ENCODE measurements at regions not wholly inside any gene's neighbourhood (a gene's known extent, or its start where the extent isn't known, plus 50 kb on each side); places are given as distances from the start of the nearest gene placed in this dataset.
"Not testable (repeated sequence)": the region's sequence is repeated elsewhere in the genome, so short reads cannot be mapped to it uniquely, and the experiment has no call there.

DNA sequence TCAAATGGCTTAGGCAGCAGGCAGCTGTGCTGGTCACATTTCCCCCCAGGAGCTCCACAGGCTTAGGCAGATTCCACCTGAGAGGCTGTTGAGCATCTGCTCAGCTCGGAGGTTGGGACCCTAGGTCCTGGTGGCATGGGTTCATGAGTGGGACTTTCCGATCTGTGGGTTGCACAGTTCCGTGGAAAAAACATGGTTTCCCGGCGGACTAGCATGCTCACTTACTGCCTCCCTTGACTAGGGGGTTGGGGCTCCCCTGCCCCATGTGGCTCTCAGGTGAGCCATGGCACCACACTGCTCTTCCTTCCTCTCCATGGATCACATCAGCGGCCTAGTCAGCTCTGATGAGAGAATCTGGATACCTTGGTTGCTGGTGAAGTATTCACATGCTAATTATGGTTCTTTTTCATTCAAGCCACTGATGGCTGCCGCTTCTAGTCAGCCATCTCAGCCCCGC is 685.1 kb downstream of the METTL15 start:
- no peak for DNase-seq

DNA sequence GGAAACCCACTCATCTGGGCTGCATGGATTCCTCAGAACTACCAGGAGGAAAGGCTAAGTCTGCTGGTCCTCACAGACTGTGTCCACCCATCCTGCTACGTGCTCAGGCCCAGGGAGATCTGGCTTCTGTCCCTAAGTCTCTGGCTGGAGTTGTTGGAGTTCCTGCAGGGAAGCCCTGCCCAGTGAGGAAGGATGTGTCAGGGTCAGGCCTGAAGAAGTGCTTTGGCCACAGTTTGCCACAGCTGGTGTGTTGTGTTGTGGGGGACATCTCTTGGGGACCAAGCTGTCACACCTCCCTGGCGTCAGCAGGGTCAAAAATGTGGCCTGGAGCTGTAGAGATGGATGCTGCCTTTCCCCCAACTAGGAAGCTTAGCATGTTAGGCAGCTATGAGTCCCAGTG is 684.7 kb downstream of the METTL15 start:
- no peak for DNase-seq

DNA sequence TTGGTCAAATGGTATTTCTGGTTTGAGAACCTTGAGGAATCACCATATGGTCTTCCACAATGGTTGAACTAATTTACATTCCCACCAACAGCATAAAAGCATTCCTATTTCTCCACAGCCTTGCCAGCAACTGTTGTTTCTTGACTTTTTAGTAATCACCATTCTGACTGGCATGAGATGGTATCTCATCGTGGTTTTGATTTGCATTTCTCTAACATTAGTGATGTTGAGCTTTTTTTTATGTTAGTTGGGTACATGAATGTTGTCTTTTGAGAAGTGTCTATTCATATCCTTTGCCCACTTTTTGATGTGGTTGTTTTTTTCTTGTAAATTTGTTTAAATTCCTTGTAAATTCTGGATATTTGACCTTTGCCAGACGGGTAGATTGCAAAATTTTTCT is 679.7 kb downstream of the METTL15 start:
- not testable (repeated sequence) for DNase-seq

DNA sequence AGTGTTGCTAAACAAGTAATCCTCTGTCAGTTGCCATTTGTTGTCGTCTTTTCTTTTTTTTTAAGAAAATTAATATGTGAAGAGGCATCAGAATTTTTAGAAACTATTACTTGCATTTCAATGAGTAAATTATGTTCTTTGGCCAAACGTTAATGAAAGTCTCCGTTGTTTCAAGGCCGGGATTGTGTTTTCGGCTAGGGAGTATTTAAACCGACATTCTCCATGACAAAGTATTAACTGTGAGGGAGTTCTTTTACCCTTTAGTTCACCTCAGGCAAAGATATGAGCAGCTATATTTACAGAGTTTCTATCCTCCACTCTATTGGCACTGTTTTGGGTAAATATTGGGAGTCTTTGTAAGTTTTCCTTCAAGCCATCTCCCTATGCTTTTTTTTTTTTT is 668.9 kb downstream of the METTL15 start:
- no peak for DNase-seq

DNA sequence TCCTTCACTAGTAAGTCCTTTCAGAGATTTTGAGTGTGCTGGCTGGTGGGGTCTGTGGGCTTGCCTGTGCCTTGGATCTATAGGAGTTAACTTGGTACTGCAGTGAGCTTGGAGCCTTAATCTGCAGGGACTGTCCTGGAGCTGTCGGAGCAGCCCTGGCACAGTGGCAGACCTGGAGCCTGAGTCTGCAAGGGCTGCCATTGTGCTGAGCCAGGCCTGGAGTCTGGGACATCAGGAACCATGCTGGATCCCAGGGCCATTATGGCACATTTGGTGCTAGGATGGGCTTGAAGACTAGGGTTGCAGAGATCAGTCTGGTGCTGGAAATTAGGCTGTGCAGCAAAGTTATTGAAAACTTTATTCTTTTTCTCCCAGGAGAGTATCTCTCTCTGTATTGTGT is 665.4 kb downstream of the METTL15 start:
- no peak for DNase-seq

GRCh38 chr11:28770806-28771205 is 662.6 kb downstream of the METTL15 start:
- DNase-seq, result no peak

DNA sequence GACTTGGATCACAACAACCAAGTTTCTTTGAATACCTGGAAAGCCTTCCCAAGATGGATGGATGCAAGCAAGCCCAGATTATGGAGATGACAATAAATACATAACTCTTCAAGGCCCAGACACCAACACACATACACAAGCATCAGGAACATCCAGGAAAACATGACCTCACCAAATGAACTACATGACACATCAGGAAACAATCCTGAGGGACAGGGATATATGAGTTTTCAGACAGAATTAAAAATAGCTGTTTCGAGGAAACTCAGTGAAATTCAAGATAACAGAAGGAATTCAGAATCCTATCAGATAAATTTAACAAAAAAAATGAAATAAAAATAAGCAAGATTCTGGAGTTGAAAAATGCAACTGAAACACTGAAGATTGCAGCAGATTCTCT is 659.4 kb downstream of the METTL15 start:
- no peak for DNase-seq

- DNase-seq, result no peak
These were observed 655.7 kb downstream of the METTL15 start for GRCh38 chr11:28763876-28764275.

DNA sequence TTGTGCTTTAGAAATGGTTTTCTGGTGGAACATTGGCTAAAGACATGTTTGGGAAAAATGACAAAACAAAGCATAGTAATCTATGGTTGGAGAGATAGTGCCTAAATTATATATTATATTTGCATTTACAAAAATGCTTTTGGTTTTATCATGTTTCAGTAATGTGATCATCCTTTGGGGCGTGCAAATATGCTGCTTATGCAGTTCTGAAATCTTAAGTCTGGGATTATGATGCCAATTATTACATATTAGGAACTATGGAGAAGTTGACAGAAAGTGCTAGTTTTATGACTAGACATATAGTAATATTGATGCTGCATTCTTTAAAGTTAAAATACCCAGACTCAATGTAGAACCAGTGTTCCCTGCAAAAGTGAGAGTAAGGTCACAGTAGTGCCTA is 655.0 kb downstream of the METTL15 start:
- no peak for DNase-seq

DNA sequence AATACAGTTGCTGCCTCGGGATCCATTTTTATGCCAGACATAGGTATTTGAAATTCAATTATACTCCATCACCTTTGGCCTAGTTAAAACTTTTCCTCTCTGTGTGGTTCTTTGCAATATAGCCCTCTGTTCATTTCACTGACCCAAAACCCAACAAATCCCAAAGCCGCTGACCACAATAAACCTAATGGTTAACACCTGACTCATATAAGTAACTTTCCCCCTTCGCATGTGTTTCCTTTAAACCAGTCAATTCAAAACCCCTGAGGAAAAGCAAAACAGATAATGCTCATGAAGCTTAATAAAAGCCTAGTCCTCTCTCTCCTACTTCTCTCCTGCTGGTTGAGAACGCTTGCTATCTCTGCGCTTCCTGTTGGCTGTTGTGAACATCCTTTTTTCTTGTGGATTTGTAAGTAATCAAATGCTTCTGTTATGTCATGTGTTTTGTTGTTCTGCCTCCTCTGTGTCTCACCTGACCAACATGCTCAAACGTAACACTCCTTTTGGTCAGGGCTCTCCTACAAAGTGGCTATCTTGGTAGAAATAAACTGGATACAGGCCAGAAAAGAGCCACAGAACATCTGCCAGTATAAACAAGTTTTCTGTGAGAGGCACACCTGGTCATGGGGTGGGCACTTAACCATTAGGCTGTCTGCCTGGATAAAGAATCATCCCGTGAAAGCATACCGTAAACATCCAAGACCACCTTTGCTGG is 652.6 kb downstream of the METTL15 start:
- DNase-seq, result no peak

GRCh38 chr11:28759311-28759710 is 651.1 kb downstream of the METTL15 start:
- no peak for DNase-seq

- DNase-seq, result no peak
These were observed 649.7 kb downstream of the METTL15 start for GRCh38 chr11:28757725-28758515.

DNA sequence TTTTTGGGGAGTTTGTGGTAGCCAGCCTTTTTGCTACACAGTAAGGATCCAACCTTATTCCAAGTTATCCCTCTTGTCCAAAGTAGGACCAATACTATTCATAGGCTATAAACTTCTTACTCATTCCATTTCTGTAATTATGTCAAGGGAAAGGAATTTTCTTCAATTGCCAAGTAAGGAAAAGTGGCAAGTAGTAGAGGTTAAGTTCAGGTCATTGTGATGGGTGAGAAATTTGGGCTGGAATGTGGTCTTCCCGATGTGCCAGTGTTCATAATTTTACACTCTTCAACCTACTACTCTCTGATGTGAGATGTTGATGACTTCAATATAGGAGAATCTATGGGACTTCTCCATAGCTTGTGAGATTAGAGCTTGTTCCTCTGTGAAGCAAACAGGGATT is 648.8 kb downstream of the METTL15 start:
- DNase-seq, result no peak

DNA sequence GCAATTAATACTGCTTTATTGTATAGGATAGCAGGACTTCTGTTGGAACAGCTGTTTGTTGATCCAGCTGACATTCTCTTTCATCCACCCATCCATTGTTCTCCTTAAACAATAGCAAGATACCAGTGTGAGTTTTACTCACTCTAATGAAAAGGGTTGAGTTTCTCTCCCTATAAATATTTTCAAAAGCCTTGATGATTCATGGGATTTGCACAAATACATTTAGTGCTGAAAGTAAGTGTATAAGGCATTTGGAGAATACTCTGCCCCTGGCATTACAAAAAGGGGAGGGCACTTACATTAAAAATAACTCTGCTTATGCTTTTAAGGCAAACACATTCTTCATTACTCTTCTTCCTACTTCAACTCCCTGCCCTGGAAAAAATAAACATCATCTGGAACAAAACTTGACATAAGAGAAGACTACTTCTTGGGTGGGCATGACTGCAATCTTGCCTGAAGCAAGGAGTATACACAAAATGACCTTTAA is 634.9 kb downstream of the METTL15 start:
- DNase-seq, result no peak

DNA sequence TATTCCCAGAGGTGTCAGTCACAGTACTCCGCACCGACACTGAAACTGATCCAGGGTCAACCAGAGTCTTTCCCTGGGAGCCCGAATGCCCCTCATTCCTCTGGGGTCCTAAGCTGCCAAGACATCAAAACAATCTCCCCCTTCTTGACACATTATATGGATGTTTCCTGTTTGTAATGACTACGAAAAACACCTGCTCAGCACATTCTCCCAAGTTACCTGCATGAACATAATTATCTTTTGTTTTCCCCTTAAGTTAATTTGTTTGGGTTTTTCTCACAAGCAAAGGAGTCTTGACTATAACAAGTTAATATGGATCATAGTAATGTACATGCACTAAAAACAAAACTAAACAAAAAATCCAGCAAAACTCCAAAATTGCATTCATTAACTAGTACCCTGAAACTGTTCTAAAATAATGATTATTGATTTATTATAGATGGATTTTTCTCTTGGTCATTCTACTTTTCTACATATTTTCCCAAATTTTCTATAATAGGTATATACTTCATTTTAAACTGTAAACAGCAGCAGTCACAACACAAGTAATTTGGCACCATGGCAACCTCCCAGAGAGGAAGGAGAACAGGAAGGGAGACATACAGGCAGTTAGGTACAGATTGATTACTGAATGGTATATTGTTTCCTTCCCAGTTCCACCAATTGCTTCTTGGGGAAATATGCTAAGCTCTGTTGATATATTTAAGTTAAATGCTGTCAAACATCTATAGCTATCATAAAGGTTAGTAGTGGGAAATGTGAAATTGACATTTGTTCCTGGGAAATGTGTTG is 631.5 kb downstream of the METTL15 start:
- no peak for DNase-seq

- DNase-seq, result no peak
These were observed 630.4 kb downstream of the METTL15 start for GRCh38 chr11:28738549-28738948.

DNA sequence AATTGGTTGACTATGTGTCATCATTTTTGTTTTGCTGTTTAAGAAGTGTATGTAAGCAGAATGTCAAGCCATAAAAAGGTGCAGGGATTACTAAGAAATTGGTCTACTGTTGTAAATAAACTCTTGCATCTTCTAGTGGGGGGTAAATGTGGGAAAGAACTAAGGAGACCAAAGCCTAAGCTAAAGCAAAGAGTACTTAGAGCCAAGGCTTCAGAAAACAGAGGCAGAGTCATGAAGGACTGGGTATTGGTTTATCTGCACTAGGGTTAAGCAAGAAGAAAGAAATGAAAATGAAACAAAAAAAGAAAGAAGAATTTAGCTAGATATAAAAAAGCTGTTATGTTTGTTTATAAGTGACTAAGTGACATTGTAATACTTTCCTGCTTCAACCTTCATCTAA is 628.1 kb downstream of the METTL15 start:
- no peak for DNase-seq

- DNase-seq, result no peak
These were observed 627.3 kb downstream of the METTL15 start for GRCh38 chr11:28735511-28735910.

GRCh38 chr11:28730889-28731288 is 622.7 kb downstream of the METTL15 start:
- DNase-seq, result no peak

GRCh38 chr11:28730336-28730735 is 622.1 kb downstream of the METTL15 start:
- DNase-seq, result no peak

DNA sequence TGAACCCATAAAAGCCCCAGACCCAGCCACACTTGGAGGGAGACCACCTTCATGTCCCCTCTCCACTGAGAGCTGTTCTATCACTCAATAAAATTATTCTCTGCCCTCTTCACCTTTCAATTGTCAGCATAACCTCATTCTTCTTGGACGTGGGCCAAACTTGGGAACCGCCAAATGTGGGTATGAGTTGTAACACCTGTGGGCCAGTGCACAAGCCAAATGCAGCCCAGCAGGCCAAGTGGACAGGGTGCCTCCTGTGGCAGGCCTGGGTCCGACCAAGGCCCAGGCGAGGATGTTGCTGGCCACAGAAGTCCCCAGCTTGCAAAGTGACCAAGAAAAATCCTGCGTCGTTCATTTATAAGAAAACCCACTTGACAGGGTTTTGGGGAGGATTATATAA is 621.2 kb downstream of the METTL15 start:
- DNase-seq, result no peak

DNA sequence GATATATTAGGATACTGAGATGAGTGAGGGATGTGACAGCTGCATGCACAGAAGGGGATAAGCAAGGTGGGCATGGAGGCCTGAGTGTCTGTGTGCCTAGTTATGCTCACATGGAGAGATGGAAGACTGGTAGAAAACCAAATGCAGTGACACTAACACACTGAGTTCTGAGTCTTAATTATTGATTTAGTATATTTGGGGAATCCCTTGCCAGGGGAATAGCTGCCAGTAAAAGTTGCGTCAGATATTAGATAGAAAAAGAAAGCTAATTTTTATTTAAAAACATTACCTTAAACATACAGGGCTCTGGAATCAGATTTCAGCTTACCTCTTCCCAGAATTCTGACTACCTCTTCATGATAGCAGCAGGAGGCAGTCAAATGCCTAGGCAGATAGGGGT is 620.5 kb downstream of the METTL15 start:
- no peak for DNase-seq

DNA sequence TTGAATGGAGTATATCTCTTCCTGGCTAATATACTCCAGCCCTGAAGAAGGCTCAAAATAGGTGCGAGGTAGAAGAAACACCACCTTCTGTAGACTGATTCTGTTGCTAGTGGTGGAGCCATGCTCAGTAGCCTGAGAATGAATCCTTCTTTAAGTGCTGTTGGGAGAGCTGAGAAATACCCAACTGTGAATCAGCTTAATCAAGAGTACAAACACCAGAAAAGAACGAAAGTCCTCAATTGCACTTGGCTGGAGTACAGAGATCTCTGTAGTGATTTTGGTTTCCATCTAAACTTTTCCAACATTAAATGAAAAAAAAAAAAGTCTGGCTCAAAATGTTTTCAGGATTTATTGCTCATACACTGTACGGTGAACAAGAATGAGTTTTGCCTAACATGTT is 619.1 kb downstream of the METTL15 start:
- no peak for DNase-seq

GRCh38 chr11:28726432-28726831 is 618.2 kb downstream of the METTL15 start:
- DNase-seq, result no peak
